A549 (cell line): ENCODE measurements at regions not wholly inside any gene's neighbourhood (a gene's known extent, or its start where the extent isn't known, plus 50 kb on each side); places are given as distances from the start of the nearest gene placed in this dataset.

Experiments used
- ATAC-seq, 2 experiments: fragments of 200-7000 bp in 1 of 2; fragments of >200 bp in 1 of 2; cut with Nextera tagmentation in 1 of 2; cut with Tn5 transposase in 1 of 2; 3 replicates each; pipeline versions ENCODE4 v1.8.0 to v1.9.1; 2018 to 2020; ENCODE audit warnings: mild to moderate bottlenecking in 1 of 2, moderate library complexity in 1 of 2
- CTCF ChIA-PET: fragments of 300-600 bp; sonication (Branson Sonifier 250); formaldehyde crosslinking; extraction: SDS; loops from one replicate; lab custom pipeline; 2021; ENCODE audit warnings: antibody characterized with exemption, inconsistent platforms; lab: Yijun Ruan, JAX
- POLR2A ChIA-PET: fragments of 350-600 bp; formaldehyde crosslinking; extraction: SDS; loops from one replicate; lab custom pipeline; 2021; ENCODE audit warnings: antibody characterized with exemption, inconsistent platforms; lab: Yijun Ruan, JAX
- DNase-seq, 2 experiments: peaks; one replicate each; pipeline versions ENCODE4 v3.0.0 to v3.0.0-alpha.2; 2011 to 2016; ENCODE audit warnings: low read depth in 1 of 2, low spot score in 1 of 2
- FAIRE-seq: peaks from 2 replicates; lab custom pipeline; 2011; peaks lifted over from hg19 to GRCh38; lab: Jason Lieb, UNC
- H3K27ac ChIP-seq, 2 experiments: fragments of >200 bp; sonication (Bioruptor Twin); formaldehyde crosslinking; 3 replicates each; pipeline ENCODE4 v1.5.1; 2016 to 2017
- H3K4me1 ChIP-seq: fragments of >200 bp; sonication (Bioruptor Twin); formaldehyde crosslinking; 3 replicates; pipeline ENCODE4 v1.6.1; 2016
- H3K4me2 ChIP-seq: fragments of >200 bp; sonication (Bioruptor Twin); formaldehyde crosslinking; 3 replicates; pipeline ENCODE4 v1.6.1; 2016
- H3K4me3 ChIP-seq: fragments of >200 bp; sonication (Bioruptor Twin); formaldehyde crosslinking; 3 replicates; pipeline ENCODE4 v1.5.1; 2016
- H3K9me3 ChIP-seq: fragments of >200 bp; sonication (Bioruptor Twin); formaldehyde crosslinking; 3 replicates; pipeline ENCODE4 v1.6.1; 2016
- ATOH8 ChIP-seq: fragments of 250-450 bp; sonication (Bioruptor Pico); IDR thresholded peaks from 2 replicates; pipeline ENCODE4 v1.5.0; 2020; ENCODE audit warnings: low read depth, mild to moderate bottlenecking, moderate library complexity
- CBX2 ChIP-seq: fragments of 200-600 bp; sonication (generic); IDR thresholded peaks from 2 replicates; pipeline ENCODE4 v1.6.1; 2016; ENCODE audit warnings: low read depth, mild to moderate bottlenecking, borderline replicate concordance
- CHD4 ChIP-seq: fragments of 200-600 bp; sonication (generic); IDR thresholded peaks from 2 replicates; pipeline ENCODE4 v1.6.1; 2016; ENCODE audit warnings: antibody characterized with exemption, mild to moderate bottlenecking, borderline replicate concordance
- EHMT2 ChIP-seq: fragments of 200-600 bp; sonication (generic); IDR thresholded peaks from 2 replicates; pipeline ENCODE4 v1.6.1; 2016; ENCODE audit warnings: antibody characterized with exemption, low read depth, mild to moderate bottlenecking, moderate library complexity
- ELK1 ChIP-seq: fragments of 150-350 bp; IDR thresholded peaks from 2 replicates; pipeline ENCODE4 v1.6.1; 2014; ENCODE audit warnings: low read depth, mild to moderate bottlenecking, low read length
- FOSL2 ChIP-seq, 2 experiments: fragments of 450-650 bp in 1 of 2; fragments of >200 bp in 1 of 2; sonication (Bioruptor Twin) in 1 of 2; formaldehyde crosslinking; IDR thresholded peaks; 2 replicates each; pipeline versions ENCODE4 v1.5.0 to v1.6.1; 2016 to 2020; ENCODE audit warnings: mild to moderate bottlenecking in 1 of 2, moderate library complexity in 1 of 2
- HOXA7 ChIP-seq: fragments of 250-450 bp; sonication (Bioruptor Pico); IDR thresholded peaks from 2 replicates; pipeline ENCODE4 v1.5.0; 2020; ENCODE audit warnings: mild to moderate bottlenecking, moderate library complexity
- HOXB13 ChIP-seq: fragments of 250-450 bp; sonication (Bioruptor Pico); IDR thresholded peaks from 2 replicates; pipeline ENCODE4 v1.5.0; 2020; ENCODE audit warnings: low read depth, mild to moderate bottlenecking, moderate library complexity
- HOXB5 ChIP-seq: fragments of 250-450 bp; sonication (Bioruptor Pico); IDR thresholded peaks from 2 replicates; pipeline ENCODE4 v1.5.0; 2020; ENCODE audit warnings: mild to moderate bottlenecking, moderate library complexity
- KDM1A ChIP-seq: fragments of 200-600 bp; sonication (generic); IDR thresholded peaks from 2 replicates; pipeline ENCODE4 v1.6.1; 2016; ENCODE audit warnings: low read depth, mild to moderate bottlenecking
- MAX ChIP-seq: IDR thresholded peaks from 2 replicates; pipeline ENCODE4 v1.6.1; 2012
- MAZ ChIP-seq: fragments of 150-350 bp; IDR thresholded peaks from 2 replicates; pipeline ENCODE4 v1.6.1; 2014; ENCODE audit warnings: antibody characterized with exemption, low read depth, low read length, borderline replicate concordance
- MYC ChIP-seq: IDR thresholded peaks from 2 replicates; pipeline ENCODE4 v1.6.1; 2012; ENCODE audit warnings: mild to moderate bottlenecking, inconsistent platforms, low read length, improper control_type of control experiment, borderline replicate concordance
- NR3C1 ChIP-seq: fragments of >200 bp; sonication (Bioruptor Twin); formaldehyde crosslinking; IDR thresholded peaks from 3 replicates; pipeline ENCODE4 v1.6.1; 2017
- PBX3 ChIP-seq: IDR thresholded peaks from 2 replicates; pipeline ENCODE4 v1.6.1; 2012
- POLR2A ChIP-seq: IDR thresholded peaks from 2 replicates; pipeline ENCODE4 v1.6.1; 2012; ENCODE audit warnings: mild to moderate bottlenecking, low read length
- POLR2AphosphoS2 ChIP-seq: conservative IDR thresholded peaks from 2 replicates; pipeline ENCODE4 v1.6.1; 2012; ENCODE audit warnings: low read length, improper control_type of control experiment, inconsistent platforms
- RAD21 ChIP-seq, 2 experiments: fragments of >200 bp in 1 of 2; sonication (Bioruptor Twin) in 1 of 2; formaldehyde crosslinking in 1 of 2; IDR thresholded peaks in 1 of 2; conservative IDR thresholded peaks in 1 of 2; 2 replicates in 1 of 2; 3 replicates in 1 of 2; pipeline ENCODE4 v1.6.1; 2012 to 2018; ENCODE audit warnings: inconsistent platforms in 1 of 2
- RCOR1 ChIP-seq: fragments of 150-350 bp; IDR thresholded peaks from 2 replicates; pipeline ENCODE4 v1.6.1; 2014; ENCODE audit warnings: antibody characterized with exemption, low read length, low read depth
- ZC3H11A ChIP-seq: fragments of 450-650 bp; IDR thresholded peaks from 2 replicates; pipeline ENCODE4 v1.6.1; 2014; ENCODE audit warnings: antibody characterized with exemption, mild to moderate bottlenecking
- ZFP36 ChIP-seq: fragments of 450-650 bp; IDR thresholded peaks from 2 replicates; pipeline ENCODE4 v1.6.1; 2014; ENCODE audit warnings: borderline replicate concordance; ENCODE audit not compliant: partially characterized antibody
- ZNF302 ChIP-seq: fragments of 250-450 bp; sonication (Bioruptor Pico); IDR thresholded peaks from 2 replicates; pipeline ENCODE4 v1.9.0; 2021; ENCODE audit warnings: inconsistent platforms, mild to moderate bottlenecking, moderate library complexity
- WGBS: methylation state at CpG from one replicate; pipeline ENCODE4 v1.1.6; 2017; ENCODE audit errors: missing lambda C conversion rate; 5-methylcytosine and 5-hydroxymethylcytosine counted together

- Histone ChIP-seq H3K27ac (no peak overlapping the region), H3K4me2 (no peak overlapping the region), H3K9me3 (no peaks in the 10 kb centered on the region), H3K4me1 (no peaks in the 10 kb centered on the region), H3K4me3 (no peak overlapping the region)
- TF ChIP-seq RCOR1 (no peak), RAD21 (conservative IDR thresholded peaks at IDR 0.05 in 1 of 2, IDR thresholded peaks at IDR 0.05 in 1 of 2) (no peak)
- DNase-seq (no peak), ATAC-seq (no peak), FAIRE-seq (no peak)
- 16% methylated on average over 1 of the region's 1 CpG for WGBS
- CTCF ChIA-PET, result interaction anchor here (0.9 kb wide), 1 partner anchor 258 kb away, joined by 3 read pairs; no protein-coding TSS in a partner anchor
- POLR2A ChIA-PET, result no interaction called here
These were observed 283.5 kb upstream of the ROPN1 start for GRCh38 chr3:124275412-124275811.

- POLR2A ChIA-PET, result no interaction called here
- no peak for DNase-seq
- FAIRE-seq, result no peak
- Histone ChIP-seq H3K27ac (no peak overlapping the region), H3K4me2 (no peak overlapping the region), H3K4me1 (no peaks in the 10 kb centered on the region), H3K9me3 (no peaks in the 10 kb centered on the region), H3K4me3 (no peak overlapping the region)
- CTCF ChIA-PET, result no interaction called here
- ATAC-seq, result no peak
- TF ChIP-seq ZFP36 (no peak), HOXB13 (CRISPR knock-in tag) (no peak), PBX3 (no peak), ELK1 (no peak), CBX2 (no peak), FOSL2 (IDR thresholded peaks at IDR 0.05) (no peak), FOSL2 (CRISPR knock-in tag; IDR thresholded peaks at IDR 0.05) (no peak), RAD21 (conservative IDR thresholded peaks at IDR 0.05 in 1 of 2, IDR thresholded peaks at IDR 0.05 in 1 of 2) (no peak), KDM1A (no peak), MAZ (no peak)
- 57% methylated on average over 3 of the region's 3 CpGs for whole genome bisulfite sequencing
These were observed 284.2 kb upstream of the ROPN1 start for GRCh38 chr3:124276133-124276532.

GRCh38 chr3:124276539-124277143 is 284.7 kb upstream of the ROPN1 start:
- ATAC-seq (no peak), DNase-seq (no peak), FAIRE-seq (no peak)
- Histone ChIP-seq H3K27ac (no peak overlapping the region), H3K4me2 (no peak overlapping the region), H3K4me1 (no peaks in the 10 kb centered on the region), H3K4me3 (no peak overlapping the region), H3K9me3 (no peaks in the 10 kb centered on the region)
- WGBS, result 82% methylated on average over 8 of the region's 8 CpGs
- TF ChIP-seq ATOH8 (CRISPR knock-in tag) (no peak), HOXB13 (CRISPR knock-in tag) (no peak), CHD4 (no peak)
- ChIA-PET POLR2A (no interaction called here), CTCF (interaction anchor here (0.9 kb wide), 1 partner anchor 261 kb away, joined by 3 read pairs; no protein-coding TSS in a partner anchor)

- CTCF ChIA-PET, result interaction anchor here (0.9 kb wide), 1 partner anchor 261 kb away, joined by 3 read pairs; no protein-coding TSS in a partner anchor
- POLR2A ChIA-PET, result no interaction called here
- H3K4me3 ChIP-seq, result no peak overlapping the region
- no peak for DNase-seq
- no peak for ATAC-seq
- no peak overlapping the region for H3K4me2 ChIP-seq
- 44% methylated on average over 10 of the region's 10 CpGs for WGBS
- no peak overlapping the region for H3K27ac ChIP-seq
- H3K4me1 ChIP-seq, result no peaks in the 10 kb centered on the region
- H3K9me3 ChIP-seq, result no peaks in the 10 kb centered on the region
- no peak for FAIRE-seq
- TF ChIP-seq ZNF302 (CRISPR knock-in tag) (no peak), HOXB13 (CRISPR knock-in tag) (no peak), MYC (no peak), POLR2AphosphoS2 (no peak), MAX (no peak), POLR2A (no peak), HOXA7 (CRISPR knock-in tag) (no peak), ZC3H11A (no peak), CBX2 (no peak), NR3C1 (no peak), HOXB5 (CRISPR knock-in tag) (no peak), EHMT2 (no peak)
These were observed 285.4 kb upstream of the ROPN1 start for GRCh38 chr3:124277144-124277890.
